BE2C (cell line): ENCODE measurements at regions not wholly inside any gene's neighbourhood (a gene's known extent, or its start where the extent isn't known, plus 50 kb on each side); places are given as distances from the start of the nearest gene placed in this dataset.

Experiments used
- DNase-seq: peaks from one replicate; pipeline ENCODE4 v3.0.0-alpha.2; 2020
- H3K27me3 ChIP-seq: fragments of 250-450 bp; sonication (Bioruptor Pico); 2 replicates; pipeline ENCODE4 v1.5.1; 2020; ENCODE audit warnings: mild to moderate bottlenecking
- H3K36me3 ChIP-seq: fragments of 250-450 bp; sonication (Bioruptor Pico); 2 replicates; pipeline ENCODE4 v1.5.1; 2020; ENCODE audit warnings: mild to moderate bottlenecking
- H3K4me1 ChIP-seq: fragments of 250-450 bp; sonication (Bioruptor Pico); 2 replicates; pipeline ENCODE4 v1.5.1; 2020
- H3K4me3 ChIP-seq: 2 replicates; pipeline ENCODE4 v1.5.1; 2011; ENCODE audit warnings: low read depth, low read length
- H3K9me3 ChIP-seq: fragments of 250-450 bp; sonication (Bioruptor Pico); 2 replicates; pipeline ENCODE4 v1.5.1; 2020
- CTCF ChIP-seq: IDR thresholded peaks from 2 replicates; pipeline ENCODE4 v1.5.1; 2012; ENCODE audit warnings: mild to moderate bottlenecking, low read depth, low read length

GRCh38 chr3:44030285-44030684 lies 211.4 kb upstream of the TOPAZ1 start:
- no peak for TF ChIP-seq CTCF
- no peaks in the 10 kb centered on the region for H3K27me3 ChIP-seq
- H3K9me3 ChIP-seq = no peaks in the 10 kb centered on the region
- no peaks in the 10 kb centered on the region for H3K4me1 ChIP-seq
- DNase-seq = no peak
- H3K36me3 ChIP-seq = no peaks in the 10 kb centered on the region
- H3K4me3 ChIP-seq = no peak overlapping the region

- DNase-seq = no peak
- Histone ChIP-seq H3K36me3 (no peaks in the 10 kb centered on the region), H3K4me3 (no peak overlapping the region), H3K4me1 (no peaks in the 10 kb centered on the region), H3K27me3 (no peaks in the 10 kb centered on the region), H3K9me3 (no peaks in the 10 kb centered on the region)
- TF ChIP-seq CTCF = no peak
Measured at GRCh38 chr3:44030687-44031305, 210.9 kb upstream of the TOPAZ1 start.

GRCh38 chr3:44031387-44032380 lies 210.0 kb upstream of the TOPAZ1 start:
- no peak for DNase-seq
- Histone ChIP-seq H3K4me1 (no peaks in the 10 kb centered on the region), H3K4me3 (no peak overlapping the region), H3K36me3 (no peaks in the 10 kb centered on the region), H3K27me3 (no peaks in the 10 kb centered on the region), H3K9me3 (no peaks in the 10 kb centered on the region)
- TF ChIP-seq CTCF = no peak

GRCh38 chr3:44032487-44032886 lies 209.2 kb upstream of the TOPAZ1 start:
- TF ChIP-seq CTCF = no peak
- Histone ChIP-seq H3K36me3 (no peaks in the 10 kb centered on the region), H3K27me3 (no peaks in the 10 kb centered on the region), H3K4me1 (no peaks in the 10 kb centered on the region), H3K4me3 (no peak overlapping the region), H3K9me3 (no peaks in the 10 kb centered on the region)
- DNase-seq = no peak

- no peak for DNase-seq
- TF ChIP-seq CTCF = no peak
- no peaks in the 10 kb centered on the region for H3K27me3 ChIP-seq
- no peak overlapping the region for H3K4me3 ChIP-seq
- H3K36me3 ChIP-seq = no peaks in the 10 kb centered on the region
- no peaks in the 10 kb centered on the region for H3K4me1 ChIP-seq
- no peaks in the 10 kb centered on the region for H3K9me3 ChIP-seq
Measured at GRCh38 chr3:44033123-44033522, 208.6 kb upstream of the TOPAZ1 start.

GRCh38 chr3:44036850-44037249 lies 204.8 kb upstream of the TOPAZ1 start:
- no peak for TF ChIP-seq CTCF
- Histone ChIP-seq H3K4me1 (no peaks in the 10 kb centered on the region), H3K4me3 (no peak overlapping the region), H3K27me3 (no peaks in the 10 kb centered on the region), H3K9me3 (no peaks in the 10 kb centered on the region), H3K36me3 (no peaks in the 10 kb centered on the region)
- no peak for DNase-seq
